K562 (cell line): ENCODE measurements at regions not wholly inside any gene's neighbourhood (a gene's known extent, or its start where the extent isn't known, plus 50 kb on each side); places are given as distances from the start of the nearest gene placed in this dataset.
A peak's percentile ranks its signal among the peaks of the same experiment; 100 is the strongest.

Experiments
- ETV1 ChIP-seq: fragments of 450-650 bp; conservative IDR thresholded peaks from 2 replicates; pipeline ENCODE4 v1.6.1; 2016; ENCODE audit warnings: missing genetic modification characterization, control low read depth, low read depth, missing compliant biosample characterization
- FOSL1 ChIP-seq: fragments of 200-800 bp; sonication (Bioruptor generic); conservative IDR thresholded peaks from 2 replicates; pipeline ENCODE4 v1.6.1; 2016; ENCODE audit warnings: missing genetic modification characterization, missing compliant biosample characterization
- GATA2 ChIP-seq: sonication (generic); formaldehyde crosslinking; IDR thresholded peaks from 2 replicates; pipeline ENCODE4 v1.4.0; 2020; ENCODE audit warnings: mild to moderate bottlenecking, missing genetic modification reagents
- IRF2 ChIP-seq: sonication (generic); formaldehyde crosslinking; IDR thresholded peaks from 2 replicates; pipeline ENCODE4 v1.8.1; 2022; ENCODE audit warnings: mild to moderate bottlenecking, missing genetic modification reagents
- KDM1A ChIP-seq, 2 experiments: fragments of 450-650 bp; IDR thresholded peaks; 2 replicates each; pipeline ENCODE4 v1.6.1; 2016; ENCODE audit warnings: mild to moderate bottlenecking in 2 of 2
- LCOR ChIP-seq: sonication (generic); formaldehyde crosslinking; IDR thresholded peaks from 2 replicates; pipeline ENCODE4 v1.8.0; 2022; ENCODE audit warnings: mild to moderate bottlenecking, missing genetic modification reagents
- MBD2 ChIP-seq: sonication (generic); IDR thresholded peaks from 2 replicates; pipeline ENCODE4 v1.6.1; 2016; ENCODE audit warnings: low read depth, borderline replicate concordance
- MNT ChIP-seq, 2 experiments: fragments of 450-650 bp; conservative IDR thresholded peaks; 2 replicates each; pipeline ENCODE4 v1.6.1; 2017; ENCODE audit warnings: mild to moderate bottlenecking in 2 of 2, moderate library complexity in 2 of 2
- POLR2G ChIP-seq: fragments of 200-400 bp; formaldehyde crosslinking; IDR thresholded peaks from 2 replicates; pipeline ENCODE4 v1.6.1; 2017; ENCODE audit warnings: low read depth, mild to moderate bottlenecking, antibody characterized with exemption, low read length, moderate library complexity
- RERE ChIP-seq: sonication (generic); formaldehyde crosslinking; IDR thresholded peaks from 2 replicates; pipeline ENCODE4 v1.8.0; 2023; ENCODE audit warnings: missing genetic modification reagents, mild to moderate bottlenecking, borderline replicate concordance
- SIN3A ChIP-seq, 2 experiments: fragments of 150-350 bp in 1 of 2; IDR thresholded peaks; 2 replicates each; pipeline ENCODE4 v1.6.1; 2011 to 2016; ENCODE audit warnings: borderline replicate concordance in 2 of 2, low read depth in 2 of 2, low read length in 2 of 2, mild to moderate bottlenecking in 2 of 2, moderate library complexity in 2 of 2; ENCODE audit not compliant: control insufficient read depth in 1 of 2
- SUPT5H ChIP-seq: fragments of 450-650 bp; IDR thresholded peaks from 2 replicates; pipeline ENCODE4 v1.6.1; 2016
- XRCC5 ChIP-seq: fragments of 200-400 bp; formaldehyde crosslinking; IDR thresholded peaks from 2 replicates; pipeline ENCODE4 v1.6.1; 2017; ENCODE audit warnings: low read depth, mild to moderate bottlenecking, low read length
- TF ChIP-seq, protein P1 (sequence below): fragments of 450-650 bp; IDR thresholded peaks from 2 replicates; pipeline ENCODE4 v1.6.1; 2014; ENCODE audit warnings: low read depth, mild to moderate bottlenecking, moderate library complexity, borderline replicate concordance
- TF ChIP-seq, protein P2 (sequence below), 3 experiments: IDR thresholded peaks in 2 of 3; conservative IDR thresholded peaks in 1 of 3; 2 replicates each; pipeline ENCODE4 v1.5.1; 2011 to 2012; ENCODE audit warnings: low read length in 3 of 3, mild to moderate bottlenecking in 3 of 3, control low read depth in 2 of 3, improper control_type of control experiment in 1 of 3, inconsistent platforms in 1 of 3, low read depth in 1 of 3, mixed read lengths in 1 of 3, moderate library complexity in 1 of 3; ENCODE audit not compliant: insufficient read depth in 2 of 3

GRCh38 chr16:31700530-31701388, 172.8 kb upstream of the ZNF267 start (continued):
- TF ChIP-seq LCOR (CRISPR knock-in tag) (0 out of 2 replicates have a peak, but pooled peaks have one; percentile 55), MBD2 (0 out of 2 replicates have a peak, but pooled peaks have one; percentile 69), ETV1 (peak; percentile 50), RERE (CRISPR knock-in tag) (0 out of 2 replicates have a peak, but pooled peaks have one; percentile 39), SUPT5H (peak; percentile 67), XRCC5 (no peak), IRF2 (CRISPR knock-in tag) (no peak), FOSL1 (no peak), SIN3A (IDR thresholded peaks at IDR 0.05; ENCODE audit: borderline replicate concordance in 2 of 2, control insufficient read depth in 1 of 2, low read depth in 2 of 2, low read length in 2 of 2) (peak; percentile 15 to 17; a peak in 1 of 4 replicates), MNT (conservative IDR thresholded peaks at IDR 0.05) (0 out of 4 replicates have a peak, but pooled peaks of 1 of the 2 experiments have one; percentile 16), GATA2 (CRISPR knock-in tag) (0 out of 2 replicates have a peak, but pooled peaks have one; percentile 24), POLR2G (peak; percentile 59; the same call in 1 of the 2 replicates), KDM1A (IDR thresholded peaks at IDR 0.05) (0 out of 4 replicates have a peak, but pooled peaks of 1 of the 2 experiments have one; percentile 15)
- TF ChIP-seq, protein P1, sequence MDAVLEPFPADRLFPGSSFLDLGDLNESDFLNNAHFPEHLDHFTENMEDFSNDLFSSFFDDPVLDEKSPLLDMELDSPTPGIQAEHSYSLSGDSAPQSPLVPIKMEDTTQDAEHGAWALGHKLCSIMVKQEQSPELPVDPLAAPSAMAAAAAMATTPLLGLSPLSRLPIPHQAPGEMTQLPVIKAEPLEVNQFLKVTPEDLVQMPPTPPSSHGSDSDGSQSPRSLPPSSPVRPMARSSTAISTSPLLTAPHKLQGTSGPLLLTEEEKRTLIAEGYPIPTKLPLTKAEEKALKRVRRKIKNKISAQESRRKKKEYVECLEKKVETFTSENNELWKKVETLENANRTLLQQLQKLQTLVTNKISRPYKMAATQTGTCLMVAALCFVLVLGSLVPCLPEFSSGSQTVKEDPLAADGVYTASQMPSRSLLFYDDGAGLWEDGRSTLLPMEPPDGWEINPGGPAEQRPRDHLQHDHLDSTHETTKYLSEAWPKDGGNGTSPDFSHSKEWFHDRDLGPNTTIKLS = 0 out of 2 replicates have a peak, but pooled peaks have one; percentile 41
- TF ChIP-seq, protein P2, sequence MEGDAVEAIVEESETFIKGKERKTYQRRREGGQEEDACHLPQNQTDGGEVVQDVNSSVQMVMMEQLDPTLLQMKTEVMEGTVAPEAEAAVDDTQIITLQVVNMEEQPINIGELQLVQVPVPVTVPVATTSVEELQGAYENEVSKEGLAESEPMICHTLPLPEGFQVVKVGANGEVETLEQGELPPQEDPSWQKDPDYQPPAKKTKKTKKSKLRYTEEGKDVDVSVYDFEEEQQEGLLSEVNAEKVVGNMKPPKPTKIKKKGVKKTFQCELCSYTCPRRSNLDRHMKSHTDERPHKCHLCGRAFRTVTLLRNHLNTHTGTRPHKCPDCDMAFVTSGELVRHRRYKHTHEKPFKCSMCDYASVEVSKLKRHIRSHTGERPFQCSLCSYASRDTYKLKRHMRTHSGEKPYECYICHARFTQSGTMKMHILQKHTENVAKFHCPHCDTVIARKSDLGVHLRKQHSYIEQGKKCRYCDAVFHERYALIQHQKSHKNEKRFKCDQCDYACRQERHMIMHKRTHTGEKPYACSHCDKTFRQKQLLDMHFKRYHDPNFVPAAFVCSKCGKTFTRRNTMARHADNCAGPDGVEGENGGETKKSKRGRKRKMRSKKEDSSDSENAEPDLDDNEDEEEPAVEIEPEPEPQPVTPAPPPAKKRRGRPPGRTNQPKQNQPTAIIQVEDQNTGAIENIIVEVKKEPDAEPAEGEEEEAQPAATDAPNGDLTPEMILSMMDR (IDR thresholded peaks at IDR 0.05 in 2 of 3, conservative IDR thresholded peaks at IDR 0.05 in 1 of 3; ENCODE audit: insufficient read depth in 2 of 3, low read depth in 1 of 3, low read length in 3 of 3) = 0 out of 6 replicates have a peak, but pooled peaks of 1 of the 3 experiments have one; percentile 19
